ENCODE measurements at regions not wholly inside any gene's neighbourhood (a gene's known extent, or its start where the extent isn't known, plus 50 kb on each side); places are given as distances from the start of the nearest gene placed in this dataset.

DNA sequence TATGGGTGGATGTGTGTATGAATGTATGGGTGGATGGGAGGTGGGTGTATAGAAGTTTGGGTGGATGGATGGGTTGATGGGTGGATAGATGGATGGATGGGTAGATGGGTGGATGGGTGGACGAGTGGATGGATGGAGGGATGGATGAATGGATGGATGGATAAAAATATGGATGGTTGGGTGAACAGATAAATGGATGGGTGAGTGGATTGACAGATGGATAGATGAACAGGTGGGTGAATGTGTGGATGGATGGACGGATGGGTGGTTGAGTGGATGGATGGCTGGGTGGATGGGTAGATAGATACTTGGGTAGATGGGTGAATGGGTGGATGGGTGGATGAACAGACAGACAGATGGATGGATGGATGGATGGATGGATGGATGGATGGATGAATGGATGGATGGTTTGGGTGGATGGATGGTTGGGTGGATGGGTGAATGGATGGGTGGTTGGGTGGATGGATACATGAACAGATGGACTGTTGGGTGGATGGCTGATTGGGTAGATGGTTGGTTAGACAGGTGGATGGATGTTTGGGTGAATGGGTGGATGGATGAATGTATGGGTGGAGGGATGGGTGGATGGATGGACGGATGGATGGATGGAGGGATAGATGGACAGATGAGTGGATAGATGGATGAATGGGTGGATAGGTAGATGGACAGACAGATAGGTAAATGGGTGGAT is 166.8 kb downstream of the IRX2 start:
- no peaks in the 10 kb centered on the region for H3K4me1 ChIP-seq (ENCODE audit: low read depth)
- TF ChIP-seq, protein P1, sequence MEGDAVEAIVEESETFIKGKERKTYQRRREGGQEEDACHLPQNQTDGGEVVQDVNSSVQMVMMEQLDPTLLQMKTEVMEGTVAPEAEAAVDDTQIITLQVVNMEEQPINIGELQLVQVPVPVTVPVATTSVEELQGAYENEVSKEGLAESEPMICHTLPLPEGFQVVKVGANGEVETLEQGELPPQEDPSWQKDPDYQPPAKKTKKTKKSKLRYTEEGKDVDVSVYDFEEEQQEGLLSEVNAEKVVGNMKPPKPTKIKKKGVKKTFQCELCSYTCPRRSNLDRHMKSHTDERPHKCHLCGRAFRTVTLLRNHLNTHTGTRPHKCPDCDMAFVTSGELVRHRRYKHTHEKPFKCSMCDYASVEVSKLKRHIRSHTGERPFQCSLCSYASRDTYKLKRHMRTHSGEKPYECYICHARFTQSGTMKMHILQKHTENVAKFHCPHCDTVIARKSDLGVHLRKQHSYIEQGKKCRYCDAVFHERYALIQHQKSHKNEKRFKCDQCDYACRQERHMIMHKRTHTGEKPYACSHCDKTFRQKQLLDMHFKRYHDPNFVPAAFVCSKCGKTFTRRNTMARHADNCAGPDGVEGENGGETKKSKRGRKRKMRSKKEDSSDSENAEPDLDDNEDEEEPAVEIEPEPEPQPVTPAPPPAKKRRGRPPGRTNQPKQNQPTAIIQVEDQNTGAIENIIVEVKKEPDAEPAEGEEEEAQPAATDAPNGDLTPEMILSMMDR (IDR thresholded peaks at IDR 0.05), result no peak
- no peaks in the 10 kb centered on the region for H3K36me3 ChIP-seq (ENCODE audit: low read depth)
- no peak for DNase-seq
- no peak overlapping the region for H3K4me3 ChIP-seq
- intact Hi-C loops (cut with DNase I, micrococcal nuclease), result no loop called here
- no peak for ATAC-seq
- H3K9me3 ChIP-seq, result peaks cover 37% of the 10 kb centered on the region

DNA sequence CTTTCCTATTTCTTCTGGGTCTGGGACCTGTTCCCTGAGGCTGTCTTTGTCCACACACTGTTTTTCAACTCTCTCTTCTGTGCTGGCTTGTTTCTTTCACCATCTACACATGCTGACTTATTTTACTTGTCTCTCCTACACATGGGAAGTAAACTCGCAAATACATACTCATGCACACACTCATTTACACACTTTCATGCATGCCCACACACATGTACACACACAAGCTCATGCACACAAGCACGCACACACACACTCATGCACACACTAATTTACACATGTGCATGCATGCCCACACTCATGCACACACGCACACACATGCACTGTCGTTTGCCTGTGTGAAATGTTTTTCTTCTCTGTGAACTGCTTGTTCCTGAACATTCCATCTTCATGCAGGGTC is 169.0 kb downstream of the IRX2 start:
- TF ChIP-seq, protein P1 (IDR thresholded peaks at IDR 0.05), result no peak
- DNase-seq (no peak), ATAC-seq (no peak)
- Histone ChIP-seq H3K4me3 (no peak overlapping the region), H3K4me1 (ENCODE audit: low read depth) (no peaks in the 10 kb centered on the region), H3K36me3 (ENCODE audit: low read depth) (no peaks in the 10 kb centered on the region), H3K9me3 (peaks cover 29% of the 10 kb centered on the region)
- intact Hi-C loops (cut with DNase I, micrococcal nuclease), result no loop called here

DNA sequence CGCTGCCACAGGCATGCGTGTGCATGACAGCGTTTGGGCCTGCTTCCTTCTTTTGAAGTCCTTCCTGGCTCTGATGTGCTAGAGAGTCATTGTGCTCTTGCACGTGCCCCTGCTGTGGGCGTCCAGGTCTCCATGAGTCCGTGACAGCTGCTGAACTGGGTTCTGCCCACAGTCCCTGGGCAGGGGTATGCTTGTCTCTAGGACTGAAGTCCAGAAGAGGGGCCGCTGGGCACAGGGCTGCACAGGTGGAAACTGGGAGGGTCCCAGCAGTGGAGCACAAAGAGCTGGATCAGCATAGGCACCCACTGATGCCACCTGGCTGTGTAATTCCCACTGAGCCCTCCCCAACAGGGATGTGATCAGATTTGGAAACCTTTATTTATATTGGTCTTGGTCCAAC is 169.4 kb downstream of the IRX2 start:
- DNase-seq (no peak), ATAC-seq (no peak)
- intact Hi-C loops (cut with DNase I, micrococcal nuclease), result no loop called here
- TF ChIP-seq, protein P1 (IDR thresholded peaks at IDR 0.05), result no peak
- Histone ChIP-seq H3K36me3 (ENCODE audit: low read depth) (no peaks in the 10 kb centered on the region), H3K9me3 (peaks cover 25% of the 10 kb centered on the region), H3K4me1 (ENCODE audit: low read depth) (no peaks in the 10 kb centered on the region), H3K4me3 (no peak overlapping the region)

DNA sequence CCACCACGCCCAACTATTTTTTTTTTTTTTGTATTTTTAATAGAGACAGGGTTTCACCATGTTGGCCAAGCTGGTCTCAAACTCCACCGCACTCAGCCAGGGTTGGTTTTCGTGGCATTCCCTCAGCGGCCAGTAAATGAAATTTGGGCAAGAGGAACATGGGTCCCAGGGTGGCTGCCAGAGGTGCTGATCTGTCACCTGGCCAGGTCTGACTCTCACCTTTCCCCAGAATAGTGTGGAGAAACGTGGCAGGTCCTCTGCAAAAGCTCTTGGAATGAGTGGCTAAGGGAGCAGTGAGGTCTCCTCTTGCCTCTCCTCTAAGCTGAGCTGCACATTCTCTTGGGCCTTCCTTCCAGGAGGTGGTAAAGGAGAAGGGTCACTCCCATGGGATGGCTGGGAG is 170.1 kb downstream of the IRX2 start:
- no peak for DNase-seq
- ATAC-seq, result no peak

DNA sequence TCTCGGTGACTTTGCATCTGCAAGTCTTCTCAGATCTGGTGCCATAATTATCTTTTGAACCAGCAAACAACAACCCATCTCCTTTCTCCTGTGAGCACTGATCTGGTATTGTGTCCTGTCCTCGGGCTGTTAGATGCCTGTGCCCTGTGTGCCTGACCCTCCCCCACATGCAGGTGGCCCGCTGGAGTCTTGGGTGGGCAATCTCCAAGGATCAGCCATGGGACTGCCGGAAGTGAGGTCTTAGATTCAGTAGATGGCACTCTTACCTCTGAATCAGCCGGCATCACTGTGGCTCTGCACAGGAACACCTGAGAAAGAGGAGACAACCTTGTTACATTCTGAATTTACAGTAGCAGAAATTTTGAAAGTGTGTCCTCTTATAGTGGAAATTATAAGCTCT is 172.4 kb downstream of the IRX2 start:
- ATAC-seq (no peak), DNase-seq (no peak)
- intact Hi-C loops (cut with DNase I, micrococcal nuclease), result no loop called here
- no peaks in the 10 kb centered on the region for H3K4me1 ChIP-seq (ENCODE audit: low read depth)
- no peak overlapping the region for H3K4me3 ChIP-seq
- no peaks in the 10 kb centered on the region for H3K36me3 ChIP-seq (ENCODE audit: low read depth)
- peaks cover 12% of the 10 kb centered on the region for H3K9me3 ChIP-seq
- TF ChIP-seq, protein P1 (IDR thresholded peaks at IDR 0.05), result no peak

More for the DNA sequence above, 170.1 kb downstream of the IRX2 start:
- no peak overlapping the region for H3K4me3 ChIP-seq
- no peaks in the 10 kb centered on the region for H3K36me3 ChIP-seq (ENCODE audit: low read depth)
- H3K9me3 ChIP-seq, result peaks cover 19% of the 10 kb centered on the region
- intact Hi-C loops (cut with DNase I, micrococcal nuclease), result no loop called here
- no peaks in the 10 kb centered on the region for H3K4me1 ChIP-seq (ENCODE audit: low read depth)
- TF ChIP-seq, protein P1 (IDR thresholded peaks at IDR 0.05), result no peak

Measured in mucosa of descending colon (tissue), 3 donors.